Peyer's patch (tissue), 4 donors: ENCODE measurements at regions not wholly inside any gene's neighbourhood (a gene's known extent, or its start where the extent isn't known, plus 50 kb on each side); places are given as distances from the start of the nearest gene placed in this dataset.

ENCODE experiments used
- CTCF ChIP-seq, 6 experiments: fragments of 450-650 bp in 4 of 6; fragments of 200-600 bp in 2 of 6; sonication (generic) in 1 of 6; IDR thresholded peaks; one replicate each; pipeline ENCODE4 v1.5.1; 2017 to 2019; ENCODE audit warnings: antibody characterized with exemption in 6 of 6, mild to moderate bottlenecking in 3 of 6, moderate library complexity in 1 of 6
- POLR2A ChIP-seq, 2 donors: fragments of 450-650 bp; IDR thresholded peaks; one replicate each; pipeline ENCODE4 v1.5.1; 2017; ENCODE audit warnings: antibody characterized with exemption in 2 of 2, mild to moderate bottlenecking in 2 of 2, moderate library complexity in 2 of 2

- TF ChIP-seq POLR2A (IDR thresholded peaks at IDR 0.05) (no peak), CTCF (IDR thresholded peaks at IDR 0.05) (no peak)
These were observed 349.4 kb downstream of the PREX1 start for GRCh38 chr20:48478370-48478769.
